ENCODE measurements at regions not wholly inside any gene's neighbourhood (a gene's known extent, or its start where the extent isn't known, plus 50 kb on each side); places are given as distances from the start of the nearest gene placed in this dataset.

DNA sequence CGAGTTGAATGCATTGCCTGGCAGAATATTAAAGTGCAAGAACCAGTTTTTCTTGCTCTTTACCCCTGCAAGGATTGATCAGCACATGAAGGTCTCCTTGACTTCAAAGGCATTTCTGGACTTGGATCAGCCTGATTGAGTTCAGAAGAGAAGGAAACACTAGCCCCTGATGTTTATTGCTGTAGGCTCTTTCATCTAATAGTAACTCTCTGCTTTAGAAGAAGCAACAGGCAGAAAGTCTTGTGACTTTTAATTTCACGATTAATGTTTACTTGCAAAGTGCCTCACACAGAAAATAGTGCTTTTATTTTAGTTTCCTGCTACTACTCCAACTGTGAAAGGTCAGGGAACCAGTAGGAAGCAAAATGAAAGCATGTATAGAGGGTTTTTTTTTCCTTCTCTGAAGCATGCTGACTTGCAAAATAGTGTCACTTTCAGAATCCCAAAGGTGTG, 69.1 kb downstream of the PCDH7 start (continued):
- TF ChIP-seq TAF7 (optimal IDR thresholded peaks at IDR 0.05; ENCODE audit: borderline replicate concordance, low read depth, low read length) (no peak), RFX5 (IDR thresholded peaks at IDR 0.05; ENCODE audit: borderline replicate concordance, low read depth, low read length) (no peak), NANOG (IDR thresholded peaks at IDR 0.05; ENCODE audit: insufficient read depth, low read depth, low read length, poor library complexity, severe bottlenecking) (no peak)
- TF ChIP-seq, protein P1, sequence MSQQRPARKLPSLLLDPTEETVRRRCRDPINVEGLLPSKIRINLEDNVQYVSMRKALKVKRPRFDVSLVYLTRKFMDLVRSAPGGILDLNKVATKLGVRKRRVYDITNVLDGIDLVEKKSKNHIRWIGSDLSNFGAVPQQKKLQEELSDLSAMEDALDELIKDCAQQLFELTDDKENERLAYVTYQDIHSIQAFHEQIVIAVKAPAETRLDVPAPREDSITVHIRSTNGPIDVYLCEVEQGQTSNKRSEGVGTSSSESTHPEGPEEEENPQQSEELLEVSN (IDR thresholded peaks at IDR 0.05): no peak
